ENCODE measurements at regions not wholly inside any gene's neighbourhood (a gene's known extent, or its start where the extent isn't known, plus 50 kb on each side); places are given as distances from the start of the nearest gene placed in this dataset.

DNA sequence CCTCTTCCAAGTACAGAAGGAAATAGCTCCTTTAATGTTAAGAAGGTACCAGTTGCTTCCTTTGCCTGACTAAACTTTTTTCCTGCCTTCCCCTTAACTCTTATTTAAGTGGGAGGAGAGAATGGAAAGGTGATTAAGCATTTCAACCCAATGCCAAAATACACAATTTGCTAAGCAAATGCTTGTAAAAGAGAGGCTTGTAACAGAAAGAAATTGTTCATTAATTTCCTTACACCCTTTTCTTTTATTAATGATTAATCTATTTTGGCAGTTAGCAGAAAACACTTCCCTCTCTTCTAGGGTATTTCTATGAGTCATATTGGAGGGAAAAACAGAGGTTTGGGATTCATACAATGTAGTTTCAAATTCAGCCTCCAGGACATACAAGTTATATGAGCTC is 427.6 kb upstream of the FAT3 start:
- no peak for DNase-seq

DNA sequence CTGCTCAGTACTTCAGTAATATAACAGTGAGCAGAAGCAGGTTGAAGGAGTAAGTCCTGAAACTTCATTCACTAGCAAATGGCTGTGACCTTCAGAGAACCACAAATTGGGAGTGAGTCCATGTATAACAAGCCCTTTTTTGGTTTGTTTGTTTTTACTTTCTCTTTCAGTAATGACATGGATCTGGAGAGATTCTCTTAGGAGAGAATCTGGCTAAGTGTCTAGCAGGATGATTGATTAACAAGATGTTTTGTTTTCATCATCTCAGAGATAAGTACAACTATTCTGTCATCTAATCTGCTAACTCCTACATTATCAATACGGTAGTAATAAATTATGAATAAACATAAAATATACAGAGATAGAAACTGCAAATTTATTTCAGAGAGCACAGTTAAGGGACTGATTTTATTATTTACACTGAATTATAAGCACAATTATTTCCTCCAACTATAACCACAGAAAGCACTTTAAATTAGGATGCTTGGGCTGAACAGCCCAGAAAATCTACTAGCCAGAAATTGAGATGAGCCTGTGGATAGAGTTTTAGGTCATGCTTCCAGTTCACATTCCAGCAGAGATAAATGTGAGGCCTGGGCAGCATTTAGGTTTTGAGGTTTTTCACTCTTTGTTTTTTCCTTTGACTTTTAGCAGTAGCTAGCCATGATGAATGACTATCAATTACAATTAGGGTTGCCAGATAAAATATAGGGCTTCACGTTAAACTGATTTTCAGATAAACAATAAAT is 429.3 kb upstream of the FAT3 start:
- no peak for DNase-seq
- intact Hi-C loops (cut with DNase I) = no loop called here

More for the DNA sequence above, 427.6 kb upstream of the FAT3 start:
- intact Hi-C loops (cut with DNase I) = no loop called here

DNA sequence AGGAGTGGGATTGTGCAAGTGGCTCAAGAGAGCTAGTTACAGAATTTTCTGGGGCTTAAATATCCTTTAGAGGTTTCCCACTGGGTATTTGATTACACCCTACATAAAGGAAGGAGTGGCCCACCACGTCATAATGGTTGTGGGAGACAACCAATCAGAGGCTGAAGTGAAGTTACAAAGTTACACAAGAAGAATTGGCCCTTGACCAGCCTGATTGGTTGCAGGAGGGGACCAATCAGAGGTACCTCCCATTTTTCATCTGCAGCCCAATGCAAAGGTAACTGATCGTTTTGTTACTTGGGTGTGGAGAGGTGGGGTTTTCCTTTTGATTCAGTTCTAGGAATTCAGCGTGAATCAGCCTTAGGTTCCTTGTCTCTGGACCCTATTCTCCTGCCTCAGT is 430.5 kb upstream of the FAT3 start:
- intact Hi-C loops (cut with DNase I) = no loop called here
- no peak for DNase-seq

DNA sequence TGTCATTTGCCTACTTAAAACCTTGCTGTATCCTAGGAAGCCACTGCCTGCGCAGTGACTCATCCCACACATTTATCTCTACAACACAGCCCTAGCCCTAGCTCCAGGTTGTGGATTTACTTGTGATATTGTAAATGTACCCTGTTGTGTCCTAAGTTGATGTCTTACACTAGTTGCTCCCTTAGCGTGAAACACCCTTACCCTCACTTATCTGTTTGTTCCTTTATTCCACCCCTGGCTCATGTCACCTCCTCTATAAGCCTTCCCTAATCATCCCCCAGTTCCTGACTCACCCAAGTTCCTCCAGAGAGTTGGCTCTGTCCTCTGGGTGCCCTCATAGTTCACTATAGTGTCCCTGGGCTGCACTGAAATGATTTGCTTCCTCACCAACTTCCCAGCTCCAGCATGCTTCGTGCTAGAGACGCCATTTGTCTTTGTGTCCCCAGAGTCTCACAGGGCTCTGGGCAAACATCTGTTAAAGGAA is 431.8 kb upstream of the FAT3 start:
- intact Hi-C loops (cut with DNase I) = no loop called here

DNA sequence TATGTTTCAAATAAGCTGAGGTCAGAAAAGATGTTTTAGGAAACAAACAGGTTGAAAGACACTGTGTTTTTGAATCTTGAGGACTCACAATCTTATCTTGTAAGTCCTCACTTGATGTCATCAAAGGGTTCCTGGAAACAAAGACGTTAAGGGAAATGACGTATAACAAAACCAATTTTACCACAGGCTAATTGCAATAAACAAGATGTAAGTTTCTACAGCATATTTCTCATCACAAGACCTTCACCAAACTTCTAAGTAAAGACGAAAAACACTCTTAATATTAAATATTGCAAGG is 433.5 kb upstream of the FAT3 start:
- no peak for DNase-seq
- intact Hi-C loops (cut with DNase I) = no loop called here

More for the DNA sequence above, 431.8 kb upstream of the FAT3 start:
- DNase-seq = no peak

DNA sequence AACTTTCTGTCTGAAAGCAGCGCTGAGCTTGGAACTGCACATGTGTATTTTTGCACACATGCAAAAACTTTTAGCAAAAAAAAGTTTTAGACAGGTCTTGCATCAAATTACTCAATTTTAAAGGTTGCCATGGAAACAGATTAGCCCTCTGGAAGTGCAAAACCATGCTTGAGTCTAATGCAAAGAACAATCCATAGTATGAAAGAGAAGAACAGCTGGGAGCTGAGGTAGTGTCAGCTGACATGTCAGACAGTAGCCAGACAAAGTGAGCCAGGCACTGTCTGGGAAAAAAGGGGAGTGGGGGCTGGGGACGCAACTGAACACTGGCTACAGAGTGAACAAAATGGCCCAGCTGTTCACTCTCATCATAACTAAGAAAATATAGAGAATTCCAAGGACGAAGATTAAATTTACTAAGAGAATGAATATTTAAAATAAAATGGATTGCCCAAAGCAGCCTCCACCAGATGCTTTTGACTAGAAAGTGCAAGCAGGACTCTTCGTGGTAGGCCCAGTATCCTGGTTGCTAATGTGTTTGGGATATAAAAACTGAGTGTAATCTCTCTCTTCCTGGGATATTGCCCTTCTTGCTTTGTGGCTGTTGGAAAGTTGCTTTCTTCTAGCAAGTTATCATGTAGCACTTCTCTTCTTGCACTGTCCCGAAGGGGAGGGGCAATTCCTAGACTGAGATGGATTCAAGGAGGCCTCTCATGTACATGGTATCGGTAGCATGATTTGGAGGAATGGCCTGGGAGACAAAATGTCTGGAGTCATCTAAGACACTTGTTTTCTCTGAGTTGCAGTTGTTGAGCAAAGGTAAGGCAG is 434.1 kb upstream of the FAT3 start:
- intact Hi-C loops (cut with DNase I) = no loop called here
- DNase-seq = peak in 5 of 42 donors; percentile 26 to 66 (median 45)

DNA sequence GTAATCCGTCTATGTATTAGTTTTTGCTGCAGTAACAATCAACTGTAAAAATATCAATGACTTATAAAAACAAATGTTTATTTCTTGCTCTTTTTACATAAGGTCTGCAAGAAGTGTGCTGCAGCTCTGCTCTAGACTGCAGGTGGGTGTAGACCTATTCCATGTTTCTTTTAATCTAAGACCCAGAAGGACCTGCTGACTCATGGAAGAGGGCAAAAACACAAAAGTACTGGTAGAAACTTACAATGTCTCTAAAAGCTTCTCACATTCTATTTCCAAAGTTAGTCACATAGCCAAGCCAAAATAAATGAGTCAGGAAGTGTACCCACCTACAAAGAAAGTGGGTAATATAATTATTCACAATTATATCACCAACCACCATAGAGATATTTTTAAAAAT is 435.9 kb upstream of the FAT3 start:
- no peak for DNase-seq
- intact Hi-C loops (cut with DNase I) = no loop called here

DNA sequence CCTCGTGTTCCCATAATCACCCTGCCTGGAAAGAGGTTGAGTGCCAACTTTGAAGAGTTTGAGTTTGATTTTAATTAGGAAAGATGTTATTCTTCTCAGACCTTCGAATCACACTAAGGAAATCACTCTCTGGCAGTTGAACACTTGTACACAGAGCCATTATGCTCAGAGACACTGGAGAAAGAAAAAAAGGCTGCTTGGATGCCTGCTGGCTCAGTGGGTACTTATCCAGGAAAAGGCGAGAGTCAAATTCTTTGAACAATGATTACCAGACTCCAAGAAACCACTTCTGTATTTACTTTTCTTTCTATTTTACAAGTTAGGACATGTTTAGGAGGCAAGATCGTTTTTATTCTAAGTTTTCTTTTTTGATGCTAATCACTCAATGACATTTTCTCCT is 438.5 kb upstream of the FAT3 start:
- intact Hi-C loops (cut with DNase I) = no loop called here
- DNase-seq = no peak

DNA sequence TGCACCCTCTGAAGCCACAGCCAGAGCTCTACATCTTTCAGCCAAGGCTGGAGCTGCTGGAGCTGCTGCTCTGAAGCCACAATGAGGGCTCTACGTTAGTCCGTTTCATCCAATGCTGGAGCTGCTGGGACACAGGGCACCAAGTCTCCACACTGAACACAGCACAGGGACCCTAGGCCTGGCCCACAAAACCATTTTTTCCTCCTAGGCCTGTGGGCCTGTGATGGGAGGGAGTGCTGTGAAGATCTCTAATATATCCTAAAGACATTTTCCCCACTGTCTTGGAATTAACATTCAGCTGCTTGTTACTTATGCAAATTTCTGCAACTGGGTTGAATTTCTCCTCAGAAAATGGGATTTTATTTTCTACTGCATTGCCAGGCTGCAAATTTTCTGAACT is 441.4 kb upstream of the FAT3 start:
- no peak for DNase-seq
- intact Hi-C loops (cut with DNase I) = no loop called here

DNA sequence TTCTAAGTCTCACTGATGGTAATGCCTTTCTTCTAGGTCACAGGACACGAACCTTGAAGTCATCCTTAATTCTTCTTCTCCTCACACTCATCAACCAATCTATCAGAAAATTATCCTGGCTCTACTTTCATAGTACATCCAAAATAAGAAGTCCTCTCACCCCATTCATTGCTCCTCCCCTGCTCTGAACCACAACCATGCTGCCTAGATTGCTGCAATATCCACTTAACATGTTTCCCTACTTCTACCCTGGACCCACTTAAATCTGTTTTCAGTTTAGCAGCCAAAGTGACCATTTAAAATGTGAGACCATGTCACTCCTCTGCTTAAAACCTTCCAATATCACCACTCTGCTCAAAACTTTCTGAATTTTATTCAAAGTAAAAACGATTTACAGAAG is 445.9 kb upstream of the FAT3 start:
- intact Hi-C loops (cut with DNase I) = no loop called here
- no peak for DNase-seq

DNA sequence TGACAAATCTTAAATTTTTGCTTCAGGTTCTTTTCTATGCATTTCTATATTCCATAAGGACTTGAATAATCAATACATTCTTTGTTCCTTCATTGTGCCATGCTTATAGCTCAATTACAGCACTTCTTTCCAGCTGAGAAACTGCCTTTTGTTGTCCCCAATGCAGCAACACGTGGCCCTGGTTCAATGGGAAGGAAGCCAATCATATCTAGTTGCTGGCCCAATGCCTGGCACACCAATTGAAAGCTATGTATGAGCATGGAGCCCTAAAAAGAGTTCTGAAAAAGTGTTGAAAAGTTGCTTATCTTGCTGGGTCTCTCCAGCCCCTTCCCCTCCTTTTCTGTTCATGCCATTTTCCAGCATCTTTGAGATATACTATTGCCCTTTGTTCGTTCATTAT is 448.0 kb upstream of the FAT3 start:
- intact Hi-C loops (cut with DNase I) = no loop called here
- DNase-seq = peak in 28 of 42 donors; percentile 12 to 86 (median 46)

DNA sequence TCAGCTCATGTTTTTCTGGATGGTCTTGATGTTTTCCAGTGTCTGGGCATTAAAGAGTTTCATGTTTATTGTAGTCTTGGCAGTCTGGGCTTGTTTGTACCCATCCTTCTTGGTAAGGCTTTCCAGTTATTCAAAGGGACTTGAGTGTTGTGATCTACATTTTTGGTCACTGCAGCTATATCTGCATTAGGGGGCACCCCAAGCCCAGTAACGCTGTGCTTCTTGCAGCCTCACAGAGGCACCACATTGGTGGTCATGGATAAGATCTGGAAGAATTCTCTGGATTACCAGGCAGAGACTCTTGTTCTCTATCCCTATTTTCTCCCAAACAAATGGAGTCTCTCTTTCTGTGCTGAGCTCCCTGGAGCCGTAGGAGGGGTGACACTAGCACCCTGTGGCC is 451.5 kb upstream of the FAT3 start:
- no peak for DNase-seq
- intact Hi-C loops (cut with DNase I) = no loop called here

DNA sequence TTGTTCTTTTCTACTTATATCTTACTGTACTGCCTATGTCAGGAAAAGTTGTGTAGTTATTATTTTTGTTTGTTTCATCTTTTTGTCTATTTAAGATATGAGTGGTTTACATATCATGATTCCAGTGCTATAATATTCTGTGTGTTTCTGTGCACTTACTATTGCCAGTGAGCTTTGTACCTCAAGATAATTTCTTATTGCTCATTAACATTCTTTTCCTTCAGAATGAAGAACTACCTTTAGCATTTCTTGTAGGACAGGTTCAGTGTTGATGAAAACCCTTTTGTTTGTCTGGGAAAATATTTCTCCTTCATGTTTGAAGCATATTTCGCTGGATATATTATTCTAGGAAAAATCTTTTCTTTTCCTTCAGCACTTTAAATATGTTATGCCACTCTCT is 452.7 kb upstream of the FAT3 start:
- intact Hi-C loops (cut with DNase I) = no loop called here
- DNase-seq = no peak

DNA sequence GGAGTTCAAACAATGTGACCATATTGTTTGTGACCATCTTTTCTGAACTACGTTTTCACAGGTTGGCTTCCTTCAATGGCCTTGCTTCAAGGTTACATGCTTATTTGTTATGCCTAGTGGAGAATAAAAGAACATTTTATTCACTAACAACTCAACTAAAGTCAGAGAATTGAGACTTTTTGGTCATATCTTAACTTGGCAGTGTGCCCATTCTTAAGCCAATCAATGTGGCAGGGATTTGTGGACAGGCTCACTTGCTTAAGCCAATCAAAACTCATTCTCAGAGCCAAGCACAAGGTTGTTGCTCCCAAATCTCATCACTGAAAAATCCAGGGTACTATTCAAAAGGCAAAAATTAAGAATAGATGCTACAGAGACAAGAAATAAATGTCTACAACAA is 455.8 kb upstream of the FAT3 start:
- DNase-seq = no peak
- intact Hi-C loops (cut with DNase I) = no loop called here

DNA sequence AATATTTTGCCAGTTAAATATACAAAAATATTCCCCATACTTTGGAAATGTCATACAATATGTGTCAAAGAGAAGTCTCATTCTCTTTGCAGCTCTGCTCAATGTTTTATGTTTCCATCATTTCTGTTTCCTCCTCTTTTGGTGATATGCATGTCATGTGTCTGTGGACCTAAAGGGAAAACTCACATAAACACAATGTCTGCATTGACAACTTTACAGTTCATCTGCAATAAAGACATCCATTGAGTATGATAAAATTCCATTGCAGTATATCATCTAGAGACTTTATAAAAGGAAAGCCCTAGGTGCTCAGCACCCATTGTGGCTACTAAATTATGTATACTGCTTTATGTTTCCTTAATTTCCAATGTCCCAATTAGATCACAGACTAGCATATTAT is 461.3 kb upstream of the FAT3 start:
- intact Hi-C loops (cut with DNase I) = no loop called here
- no peak for DNase-seq

DNA sequence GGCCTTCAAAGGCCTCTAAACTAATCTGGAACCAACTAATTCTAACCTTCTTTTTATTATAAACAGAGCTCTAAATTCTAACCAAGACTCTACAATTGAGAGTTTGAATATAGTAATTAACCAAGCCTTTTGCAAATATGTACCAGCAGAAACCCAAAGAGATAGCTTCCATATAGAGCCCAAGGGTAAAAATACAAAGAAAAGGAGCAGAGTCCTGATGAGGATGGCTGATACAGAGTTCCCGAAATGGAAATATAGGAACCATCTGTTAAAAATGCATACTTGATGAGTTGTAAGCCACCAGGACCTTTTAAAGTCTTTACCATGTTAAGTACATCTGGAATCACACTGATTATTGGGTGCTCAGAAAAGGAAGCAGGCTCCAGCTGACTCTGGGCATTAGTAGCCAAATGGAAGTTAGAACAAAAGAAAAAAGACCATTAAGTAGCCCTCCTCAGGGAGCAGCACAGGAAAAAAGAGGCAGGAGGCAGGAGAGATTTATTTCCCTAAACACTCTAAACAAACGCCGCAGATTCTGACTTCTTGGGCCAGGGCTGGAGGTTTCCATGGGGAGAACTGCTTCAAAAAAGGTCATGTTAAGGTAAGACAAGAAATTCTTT is 463.1 kb upstream of the FAT3 start:
- intact Hi-C loops (cut with DNase I) = no loop called here
- DNase-seq = no peak

DNA sequence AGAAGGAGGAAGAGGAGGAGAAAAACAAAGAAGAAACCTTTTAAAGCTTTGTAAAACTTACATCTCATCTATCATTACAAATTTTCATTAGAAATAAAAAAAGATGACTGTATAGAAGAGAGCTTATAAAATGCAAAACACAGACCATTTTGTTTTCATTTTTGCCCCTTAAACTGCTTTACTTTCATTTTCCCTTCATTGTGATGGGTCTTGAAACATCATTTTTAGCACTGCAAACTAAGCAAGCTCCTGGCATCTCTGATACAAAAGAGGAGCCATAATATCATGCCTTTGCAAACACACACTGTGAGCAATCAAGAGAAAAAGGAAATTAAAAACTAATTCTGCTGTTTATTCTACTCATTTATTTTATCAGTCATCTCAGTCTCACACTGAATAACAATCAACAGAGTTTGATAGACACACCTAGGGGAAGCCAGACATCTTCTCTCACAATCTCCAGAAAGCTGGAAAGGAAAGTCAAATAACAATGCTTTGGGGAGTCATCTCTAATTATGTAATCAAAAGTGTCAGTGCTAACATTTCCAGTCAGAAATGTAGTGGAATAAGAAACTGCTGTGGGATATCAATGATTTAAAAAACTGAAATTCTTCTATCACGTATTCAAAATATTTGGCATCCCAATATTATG is 467.7 kb upstream of the FAT3 start:
- intact Hi-C loops (cut with DNase I) = no loop called here
- DNase-seq = no peak

DNA sequence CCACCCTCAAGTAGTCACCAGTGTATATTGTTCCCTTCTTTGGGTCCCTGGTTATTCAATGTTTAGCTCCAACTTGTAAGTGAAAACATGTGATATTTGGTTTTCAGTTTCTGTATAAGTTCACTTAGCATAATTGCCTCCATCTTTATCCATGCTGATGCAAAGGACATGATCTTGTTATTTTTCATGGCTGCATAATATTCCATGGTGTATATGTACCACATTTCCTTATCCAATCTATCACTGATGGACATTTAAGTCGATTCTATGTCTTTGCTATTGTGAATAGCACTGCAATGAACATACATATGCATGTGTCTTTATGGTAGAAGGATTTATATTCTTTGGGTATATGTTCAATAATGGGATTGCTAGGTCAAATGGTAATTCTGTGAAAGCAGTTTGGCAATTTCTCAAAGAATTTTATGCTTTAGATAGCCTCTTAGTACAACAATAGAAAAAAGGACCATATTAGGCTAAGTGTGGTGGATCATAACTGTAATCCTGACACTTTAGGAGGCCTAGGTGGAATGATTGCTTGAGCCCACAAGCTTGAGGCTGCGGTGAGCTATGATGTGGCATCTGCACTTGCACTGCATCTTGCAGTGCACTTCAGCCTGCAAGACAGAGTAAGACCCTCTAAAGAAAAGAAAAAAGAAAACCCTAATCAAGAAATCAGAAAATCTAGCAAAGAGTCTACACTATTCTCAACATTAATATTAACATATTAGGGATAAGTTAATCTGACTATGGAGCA is 468.5 kb upstream of the FAT3 start:
- intact Hi-C loops (cut with DNase I) = no loop called here
- no peak for DNase-seq

DNA sequence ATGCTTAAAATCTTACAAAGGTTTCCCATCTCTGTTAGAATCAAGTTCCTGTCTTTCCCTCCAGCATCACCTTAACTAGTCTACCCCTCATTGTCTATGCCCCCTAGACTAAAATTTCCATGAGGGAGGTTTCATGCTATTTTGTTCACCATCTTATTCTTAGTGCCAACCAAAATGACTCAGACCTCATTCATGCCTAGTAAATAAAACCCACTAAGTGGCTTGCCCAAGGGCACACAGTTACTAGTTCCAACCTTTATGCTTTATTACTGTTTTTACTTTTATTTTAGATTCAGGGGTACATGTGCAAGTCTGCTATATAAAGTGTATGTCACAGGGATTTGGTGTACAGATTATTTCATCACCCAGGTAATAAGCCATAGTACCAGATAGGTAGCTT is 469.1 kb upstream of the FAT3 start:
- intact Hi-C loops (cut with DNase I) = no loop called here
- DNase-seq = no peak

Measured in head of caudate nucleus (tissue), 42 donors.